Transverse colon (tissue), 4 donors: ENCODE measurements at regions not wholly inside any gene's neighbourhood (a gene's known extent, or its start where the extent isn't known, plus 50 kb on each side); places are given as distances from the start of the nearest gene placed in this dataset.

Experiments used
- EP300 ChIP-seq: sonication (generic); formaldehyde crosslinking; IDR thresholded peaks from one replicate; pipeline ENCODE4 v1.6.1; 2017; ENCODE audit warnings: antibody characterized with exemption, low read depth
- POLR2A ChIP-seq: fragments of 450-650 bp; IDR thresholded peaks from one replicate; pipeline ENCODE4 v1.6.1; 2016; ENCODE audit warnings: antibody characterized with exemption, mild to moderate bottlenecking, moderate library complexity
- POLR2AphosphoS5 ChIP-seq, 3 donors: sonication (generic); formaldehyde crosslinking; IDR thresholded peaks; one replicate each; pipeline ENCODE4 v1.6.1; 2016; ENCODE audit warnings: antibody characterized with exemption in 3 of 3
- TF ChIP-seq, protein P1 (sequence below), 5 experiments: fragments of 200-600 bp in 3 of 5; fragments of 450-650 bp in 2 of 5; sonication (generic) in 3 of 5; IDR thresholded peaks; 1 replicate in 2 of 5; 2 replicates in 3 of 5; pipeline ENCODE4 v1.5.1; 2016 to 2017; ENCODE audit warnings: antibody characterized with exemption in 5 of 5, inconsistent platforms in 3 of 5, mild to moderate bottlenecking in 2 of 5, moderate library complexity in 1 of 5

DNA sequence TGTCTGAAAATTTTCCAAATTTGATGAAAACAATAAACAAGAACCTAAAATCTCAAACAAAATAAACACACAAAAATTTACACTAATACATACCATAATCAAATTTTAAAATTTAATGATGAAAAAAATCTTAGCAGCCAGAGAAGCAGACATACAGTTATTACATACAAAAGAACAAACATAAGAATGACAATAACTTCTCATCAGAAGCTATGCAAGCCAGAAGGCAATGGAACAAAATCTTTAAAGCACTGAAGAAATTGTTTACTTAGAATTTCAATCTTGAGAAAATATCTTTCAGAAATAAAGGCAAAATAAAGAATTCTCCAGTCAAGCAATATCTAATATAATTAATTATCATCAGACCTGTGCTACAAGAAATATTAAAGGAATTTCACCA is 121.3 kb downstream of the IDS start:
- TF ChIP-seq POLR2A (no peak), POLR2AphosphoS5 (IDR thresholded peaks at IDR 0.05) (no peak), EP300 (no peak)
- TF ChIP-seq, protein P1, sequence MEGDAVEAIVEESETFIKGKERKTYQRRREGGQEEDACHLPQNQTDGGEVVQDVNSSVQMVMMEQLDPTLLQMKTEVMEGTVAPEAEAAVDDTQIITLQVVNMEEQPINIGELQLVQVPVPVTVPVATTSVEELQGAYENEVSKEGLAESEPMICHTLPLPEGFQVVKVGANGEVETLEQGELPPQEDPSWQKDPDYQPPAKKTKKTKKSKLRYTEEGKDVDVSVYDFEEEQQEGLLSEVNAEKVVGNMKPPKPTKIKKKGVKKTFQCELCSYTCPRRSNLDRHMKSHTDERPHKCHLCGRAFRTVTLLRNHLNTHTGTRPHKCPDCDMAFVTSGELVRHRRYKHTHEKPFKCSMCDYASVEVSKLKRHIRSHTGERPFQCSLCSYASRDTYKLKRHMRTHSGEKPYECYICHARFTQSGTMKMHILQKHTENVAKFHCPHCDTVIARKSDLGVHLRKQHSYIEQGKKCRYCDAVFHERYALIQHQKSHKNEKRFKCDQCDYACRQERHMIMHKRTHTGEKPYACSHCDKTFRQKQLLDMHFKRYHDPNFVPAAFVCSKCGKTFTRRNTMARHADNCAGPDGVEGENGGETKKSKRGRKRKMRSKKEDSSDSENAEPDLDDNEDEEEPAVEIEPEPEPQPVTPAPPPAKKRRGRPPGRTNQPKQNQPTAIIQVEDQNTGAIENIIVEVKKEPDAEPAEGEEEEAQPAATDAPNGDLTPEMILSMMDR (IDR thresholded peaks at IDR 0.05): no peak
